ENCODE measurements at regions not wholly inside any gene's neighbourhood (a gene's known extent, or its start where the extent isn't known, plus 50 kb on each side); places are given as distances from the start of the nearest gene placed in this dataset.

- H3K36me3 ChIP-seq (ENCODE audit: control insufficient read depth in 2 of 2, insufficient read depth in 2 of 2, low read length in 1 of 2), result no peaks in the 10 kb centered on the region
- TF ChIP-seq MYC (IDR thresholded peaks at IDR 0.05; ENCODE audit: insufficient read depth, insufficient read length, insufficient replicate concordance, low read length, severe bottlenecking), result no peak
- TF ChIP-seq MTA2 (IDR thresholded peaks at IDR 0.05; ENCODE audit: low read depth), result no peak
- TF ChIP-seq FOS (IDR thresholded peaks at IDR 0.05; ENCODE audit: borderline replicate concordance, extremely low read depth, insufficient read length), result no peak
- no peak for TF ChIP-seq PAX5 (IDR thresholded peaks at IDR 0.05; ENCODE audit: borderline replicate concordance, low read depth, low read length)
- no peak for TF ChIP-seq TAF1 (IDR thresholded peaks at IDR 0.05; ENCODE audit: borderline replicate concordance, low read depth, low read length)
- no peak for TF ChIP-seq RELA (IDR thresholded peaks at IDR 0.05; ENCODE audit: borderline replicate concordance, partially characterized antibody)
- no peak for TF ChIP-seq TCF12 (IDR thresholded peaks at IDR 0.05; ENCODE audit: low read depth, low read length)
- TF ChIP-seq ZNF592 (IDR thresholded peaks at IDR 0.05), result no peak
- TF ChIP-seq EP300 (IDR thresholded peaks at IDR 0.05; ENCODE audit: borderline replicate concordance in 1 of 2, control insufficient read depth in 1 of 2, low read depth in 2 of 2, low read length in 2 of 2), result no peak
- no peak for TF ChIP-seq SMAD5 (IDR thresholded peaks at IDR 0.05; ENCODE audit: low read depth)
- TF ChIP-seq, protein P1, sequence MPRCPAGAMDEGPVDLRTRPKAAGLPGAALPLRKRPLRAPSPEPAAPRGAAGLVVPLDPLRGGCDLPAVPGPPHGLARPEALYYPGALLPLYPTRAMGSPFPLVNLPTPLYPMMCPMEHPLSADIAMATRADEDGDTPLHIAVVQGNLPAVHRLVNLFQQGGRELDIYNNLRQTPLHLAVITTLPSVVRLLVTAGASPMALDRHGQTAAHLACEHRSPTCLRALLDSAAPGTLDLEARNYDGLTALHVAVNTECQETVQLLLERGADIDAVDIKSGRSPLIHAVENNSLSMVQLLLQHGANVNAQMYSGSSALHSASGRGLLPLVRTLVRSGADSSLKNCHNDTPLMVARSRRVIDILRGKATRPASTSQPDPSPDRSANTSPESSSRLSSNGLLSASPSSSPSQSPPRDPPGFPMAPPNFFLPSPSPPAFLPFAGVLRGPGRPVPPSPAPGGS (IDR thresholded peaks at IDR 0.05; ENCODE audit: borderline replicate concordance, insufficient read depth, low read depth, low read length, poor library complexity, severe bottlenecking), result no peak
- H3K9ac ChIP-seq (ENCODE audit: control insufficient read depth, insufficient read depth, low read length), result no peak overlapping the region
- FAIRE-seq (no peak), ATAC-seq (no peak), DNase-seq (ENCODE audit: low read depth, low spot score) (no peak)
- ChIA-PET RAD21 (ENCODE audit: unreplicated experiment) (interaction anchor here (0.6 kb wide), 1 partner anchor 9 kb away, joined by 4 read pairs; no protein-coding TSS in a partner anchor), CTCF (interaction anchor here (1.6 to 1.9 kb wide), 2 partner anchors 9 to 341 kb away, joined by 4 to 5 read pairs; no protein-coding TSS in a partner anchor), SMC1A (ENCODE audit: uncharacterized antibody, unreplicated experiment) (interaction anchor here (0.6 to 1.6 kb wide), 4 partner anchors 11 to 341 kb away, joined by 3 to 6 read pairs (median 3); no protein-coding TSS in a partner anchor), POLR2A (no interaction called here)
- WGBS (ENCODE audit: insufficient coverage, insufficient replicate concordance, low lambda C conversion rate, missing lambda C conversion rate), result 29% methylated on average over 3 of the region's 3 CpGs
- H3K9me3 ChIP-seq (replicated peaks; ENCODE audit: control insufficient read depth, insufficient read depth, low read length), result no peaks in the 10 kb centered on the region; the same call in 2 of the 3 replicates
- intact Hi-C loops (cut with micrococcal nuclease; ENCODE audit: unreplicated experiment) (no loop called here), in situ Hi-C loops (cut with MboI) (no loop called here)
- no peak overlapping the region for H3K4me3 ChIP-seq
- no TSS peak for BruUV-seq (replicated peaks)
- no peaks in the 10 kb centered on the region for H3K27me3 ChIP-seq (replicated peaks in 1 of 2; ENCODE audit: control insufficient read depth in 2 of 2, insufficient read depth in 2 of 2, low read length in 1 of 2)
- H3K4me2 ChIP-seq (ENCODE audit: control insufficient read depth, insufficient read depth), result no peak overlapping the region
- no peaks in the 10 kb centered on the region for H3K4me1 ChIP-seq (ENCODE audit: control insufficient read depth, insufficient read depth, low read length)
- no peaks in the 10 kb centered on the region for H3K79me2 ChIP-seq (ENCODE audit: control insufficient read depth, insufficient read depth, low read length)
- no peak overlapping the region for H3K27ac ChIP-seq (ENCODE audit: control insufficient read depth, insufficient read depth)
- no peak overlapping the region for H2AFZ ChIP-seq (ENCODE audit: control insufficient read depth, low read depth, low read length)
- H4K20me1 ChIP-seq (ENCODE audit: control insufficient read depth, insufficient read depth), result no peaks in the 10 kb centered on the region
These were observed 898.2 kb downstream of the UQCRFS1 start for GRCh38 chr19:28314756-28315155.
